HCT116 (cell line): ENCODE measurements at regions not wholly inside any gene's neighbourhood (a gene's known extent, or its start where the extent isn't known, plus 50 kb on each side); places are given as distances from the start of the nearest gene placed in this dataset.

Experiments used
- ATAC-seq: fragments of 200-7000 bp; cut with Tn5 transposase; 2 replicates; pipeline ENCODE4 v1.9.1; 2020; ENCODE audit warnings: mild to moderate bottlenecking, moderate library complexity
- BruUV-seq: library from RNA; stranded (reverse); fragments of 400-500 nt; replicated peaks from 2 replicates; lab custom pipeline; 2021; lab: Mats Ljungman, UMichigan
- CTCF ChIA-PET: fragments of 300-600 bp; sonication (Branson Sonifier 250); formaldehyde crosslinking; loops from one replicate; lab custom pipeline; 2021; ENCODE audit warnings: antibody characterized with exemption; lab: Charles Lee
- POLR2A ChIA-PET: fragments of 300-600, 350-600 bp; sonication (Branson Sonifier 250); formaldehyde crosslinking; loops from one replicate; lab custom pipeline; 2021; ENCODE audit warnings: antibody characterized with exemption; lab: Charles Lee
- RAD21 ChIA-PET, 2 experiments: fragments of 300-600 bp; sonication (Branson Sonifier 250); formaldehyde crosslinking; loops; one replicate each; lab custom pipeline; 2023; ENCODE audit warnings: low total read pairs in 2 of 2; ENCODE audit not compliant: uncharacterized antibody in 2 of 2, unreplicated experiment in 2 of 2, low non-redundant PET in 1 of 2; lab: Charles Lee
- DNase-seq: peaks from one replicate; pipeline ENCODE4 v3.0.0-alpha.2; 2010; ENCODE audit warnings: low read depth, low spot score
- H2AFZ ChIP-seq: fragments of 200-600 bp; shearing (Covaris generic), sonication (generic); 2 replicates; pipeline ENCODE4 v1.6.1; 2017; ENCODE audit warnings: low read depth, mixed run types, mixed read lengths, antibody characterized with exemption, low read length; ENCODE audit not compliant: poor library complexity, severe bottlenecking
- H3K27ac ChIP-seq: 2 replicates; pipeline ENCODE4 v1.5.1; 2012; ENCODE audit warnings: low read depth, low read length
- H3K27me3 ChIP-seq: fragments of 200-600 bp; sonication (generic); 2 replicates; pipeline ENCODE4 v1.6.1; 2016; ENCODE audit warnings: mixed run types, low read length, mixed read lengths; ENCODE audit not compliant: insufficient read depth
- H3K36me3 ChIP-seq, 2 experiments: fragments of 200-500 bp in 1 of 2; fragments of 200-600 bp in 1 of 2; sonication (Bioruptor generic) in 1 of 2; sonication (generic) in 1 of 2; 2 replicates each; pipeline versions ENCODE4 v1.5.1 to v1.6.1; 2014 to 2016; ENCODE audit warnings: low read length in 2 of 2, inconsistent platforms in 1 of 2, mixed read lengths in 1 of 2, mixed run types in 1 of 2; ENCODE audit not compliant: insufficient read depth in 2 of 2, control insufficient read depth in 1 of 2
- H3K4me1 ChIP-seq, 2 experiments: fragments of 200-600 bp in 1 of 2; sonication (generic) in 1 of 2; 2 replicates each; pipeline versions ENCODE4 v1.5.1 to v1.6.1; 2012 to 2017; ENCODE audit warnings: low read length in 2 of 2, inconsistent platforms in 1 of 2, mild to moderate bottlenecking in 1 of 2, mixed read lengths in 1 of 2, mixed run types in 1 of 2, moderate library complexity in 1 of 2; ENCODE audit not compliant: insufficient read depth in 2 of 2, control insufficient read depth in 1 of 2
- H3K4me2 ChIP-seq: fragments of 200-600 bp; sonication (generic); 2 replicates; pipeline ENCODE4 v1.6.1; 2017; ENCODE audit warnings: mixed run types, low read length, mixed read lengths
- H3K4me3 ChIP-seq, 2 experiments: fragments of 200-600 bp in 1 of 2; sonication (generic) in 1 of 2; replicated peaks in 1 of 2; 2 replicates each; pipeline ENCODE4 v1.5.1; 2011 to 2016; ENCODE audit warnings: low read length in 2 of 2, control low read depth in 1 of 2, low read depth in 1 of 2, mild to moderate bottlenecking in 1 of 2, mixed read lengths in 1 of 2, mixed run types in 1 of 2
- H3K79me2 ChIP-seq: fragments of 200-600 bp; sonication (generic); 2 replicates; pipeline ENCODE4 v1.6.1; 2017; ENCODE audit warnings: mild to moderate bottlenecking, mixed run types, low read length, moderate library complexity, mixed read lengths; ENCODE audit not compliant: insufficient read depth
- H3K9ac ChIP-seq: fragments of 200-600 bp; sonication (generic); 2 replicates; pipeline ENCODE4 v1.6.1; 2016; ENCODE audit warnings: low read length, mixed read lengths
- H3K9me2 ChIP-seq: fragments of 200-600 bp; sonication (generic), shearing (Covaris generic); 2 replicates; pipeline ENCODE4 v1.6.1; 2017; ENCODE audit warnings: mixed run types, mild to moderate bottlenecking, moderate library complexity; ENCODE audit not compliant: insufficient read depth
- H3K9me3 ChIP-seq, 2 experiments: fragments of 200-500 bp in 1 of 2; fragments of 200-600 bp in 1 of 2; sonication (Bioruptor generic) in 1 of 2; sonication (generic) in 1 of 2; 2 replicates each; pipeline ENCODE4 v1.6.1; 2014 to 2017; ENCODE audit warnings: low read length in 2 of 2, mixed read lengths in 2 of 2, inconsistent platforms in 1 of 2, low read depth in 1 of 2, mild to moderate bottlenecking in 1 of 2, mixed run types in 1 of 2, moderate library complexity in 1 of 2; ENCODE audit not compliant: control insufficient read depth in 1 of 2, insufficient read depth in 1 of 2
- H4K20me1 ChIP-seq: fragments of 200-600 bp; sonication (generic), shearing (Covaris generic); 2 replicates; pipeline ENCODE4 v1.6.1; 2017; ENCODE audit warnings: mixed run types, mild to moderate bottlenecking, moderate library complexity; ENCODE audit not compliant: insufficient read depth
- CBX3 ChIP-seq: IDR thresholded peaks from 2 replicates; pipeline ENCODE4 v1.6.1; 2012; ENCODE audit warnings: low read depth
- CTCF ChIP-seq, 3 experiments: fragments of 200-600 bp in 1 of 3; sonication (generic) in 1 of 3; IDR thresholded peaks in 2 of 3; conservative IDR thresholded peaks in 1 of 3; 2 replicates each; pipeline ENCODE4 v1.5.1; 2012 to 2017; ENCODE audit warnings: low read depth in 2 of 3, low read length in 2 of 3, antibody characterized with exemption in 1 of 3, borderline replicate concordance in 1 of 3, control low read depth in 1 of 3, mild to moderate bottlenecking in 1 of 3, mixed read lengths in 1 of 3, mixed run types in 1 of 3, moderate library complexity in 1 of 3; ENCODE audit not compliant: insufficient read depth in 1 of 3
- EZH2 ChIP-seq: fragments of 200-600 bp; sonication (generic); IDR thresholded peaks from 2 replicates; pipeline ENCODE4 v1.6.1; 2017; ENCODE audit warnings: antibody characterized with exemption, mixed run types
- POLR2A ChIP-seq: IDR thresholded peaks from 2 replicates; pipeline ENCODE4 v1.7.0; 2011; ENCODE audit warnings: borderline replicate concordance; ENCODE audit not compliant: insufficient read depth, insufficient read length; ENCODE audit errors: extremely low read depth
- REST ChIP-seq: IDR thresholded peaks from 2 replicates; pipeline ENCODE4 v1.6.1; 2012; ENCODE audit warnings: low read depth
- SIN3A ChIP-seq: IDR thresholded peaks from 2 replicates; pipeline ENCODE4 v1.6.1; 2012; ENCODE audit warnings: low read depth
- TCF7L2 ChIP-seq: IDR thresholded peaks from 2 replicates; pipeline ENCODE4 v1.7.0; 2011; ENCODE audit warnings: borderline replicate concordance, inconsistent platforms; ENCODE audit not compliant: insufficient read depth, insufficient read length; ENCODE audit errors: extremely low read depth
- YY1 ChIP-seq: IDR thresholded peaks from 2 replicates; pipeline ENCODE4 v1.6.1; 2011; ENCODE audit warnings: low read length, low read depth, moderate library complexity, mild to moderate bottlenecking; ENCODE audit not compliant: insufficient replicate concordance; ENCODE audit errors: extremely low read depth
- intact Hi-C: fragments of 100-400 bp; cut with micrococcal nuclease; formaldehyde crosslinking; loops from 2 replicates; pipeline ENCODE4 v1.10.0; 2022
- TF ChIP-seq, protein P1 (sequence below): IDR thresholded peaks from 2 replicates; pipeline ENCODE4 v1.6.1; 2012

- TF ChIP-seq EZH2 = no peak
Observed at GRCh38 chr3:41011854-41012253, 187.5 kb upstream of the CTNNB1 start (continued).

DNA sequence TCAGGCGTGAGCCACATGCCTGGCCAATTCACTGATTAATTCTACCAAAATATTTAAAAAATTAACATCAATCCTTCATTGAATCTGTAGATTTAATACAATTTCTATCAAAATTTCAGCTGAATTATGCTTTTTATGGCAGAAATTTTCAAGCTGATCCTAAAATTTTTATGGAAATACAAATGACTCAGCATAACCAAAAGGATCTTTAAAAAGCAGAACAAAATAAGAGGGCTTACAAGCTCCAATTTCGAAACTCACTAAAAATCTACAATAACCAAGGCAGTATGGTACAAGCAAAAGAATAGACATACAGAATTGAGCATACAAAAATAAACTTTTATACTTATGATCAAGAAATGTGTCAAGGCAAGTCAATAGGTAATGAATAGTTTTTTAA lies 180.4 kb upstream of the CTNNB1 start:
- H3K27me3 ChIP-seq = peaks cover 13% of the 10 kb centered on the region
- BruUV-seq = no TSS peak
- TF ChIP-seq POLR2A (no peak), SIN3A (no peak)
- CTCF ChIA-PET = no interaction called here
- H3K4me1 ChIP-seq = no peaks in the 10 kb centered on the region
- no peaks in the 10 kb centered on the region for H3K9me2 ChIP-seq
- H4K20me1 ChIP-seq = no peaks in the 10 kb centered on the region
- ATAC-seq (no peak), DNase-seq (no peak)
- no peak overlapping the region for H2AFZ ChIP-seq
- H3K9me3 ChIP-seq = no peaks in the 10 kb centered on the region
- H3K9ac ChIP-seq = no peak overlapping the region
- H3K4me3 ChIP-seq = no peak overlapping the region
- POLR2A ChIA-PET = no interaction called here
- no peaks in the 10 kb centered on the region for H3K79me2 ChIP-seq
- no peak overlapping the region for H3K27ac ChIP-seq
- intact Hi-C loops = no loop called here
- no peak overlapping the region for H3K4me2 ChIP-seq
- no peaks in the 10 kb centered on the region for H3K36me3 ChIP-seq
- RAD21 ChIA-PET = no interaction called here

DNA sequence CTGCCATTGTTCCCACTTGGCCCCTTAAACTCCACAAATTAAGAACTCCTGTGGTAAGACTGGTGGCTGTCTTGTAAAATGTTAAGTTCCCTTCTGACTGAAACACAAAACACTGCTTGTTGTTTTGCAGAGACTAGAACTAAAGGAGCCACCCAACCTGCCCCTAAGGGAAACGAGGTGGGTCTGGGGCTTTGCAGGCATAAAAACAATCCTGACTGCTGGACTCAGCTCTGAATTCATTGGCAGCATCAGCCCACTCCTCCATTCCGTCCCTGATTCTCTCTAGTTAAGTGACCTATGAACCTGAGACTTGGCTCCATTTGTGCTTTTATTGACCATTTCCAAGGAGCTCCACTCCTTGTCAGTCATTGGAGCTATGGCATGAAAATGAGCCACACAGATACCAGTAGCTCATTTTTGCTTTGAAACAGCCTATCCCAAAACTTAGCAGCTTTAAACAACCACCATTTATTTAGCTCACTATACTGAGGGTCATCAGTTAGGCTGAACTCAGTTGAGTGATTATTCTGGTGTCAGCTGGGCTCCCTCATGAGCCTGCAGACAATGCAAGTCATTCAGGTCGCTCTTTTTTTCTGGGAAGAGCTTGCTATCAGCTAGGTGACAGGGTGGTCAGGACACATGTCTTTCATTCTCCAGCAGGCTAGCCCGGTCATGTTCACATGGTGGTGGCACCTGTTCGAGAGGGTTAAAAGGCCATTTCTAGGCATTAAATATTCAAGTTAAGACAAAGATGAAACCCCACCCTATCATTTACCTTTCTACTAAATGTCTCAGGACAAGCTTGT lies 175.1 kb upstream of the CTNNB1 start:
- no peaks in the 10 kb centered on the region for H3K36me3 ChIP-seq
- intact Hi-C loops = no loop called here
- no peak overlapping the region for H3K27ac ChIP-seq
- ATAC-seq = no peak
- ChIA-PET POLR2A (no interaction called here), RAD21 (no interaction called here), CTCF (no interaction called here)
- no peaks in the 10 kb centered on the region for H4K20me1 ChIP-seq
- H3K27me3 ChIP-seq = peaks cover 5% of the 10 kb centered on the region
- no peaks in the 10 kb centered on the region for H3K9me3 ChIP-seq
- DNase-seq = no peak
- no peaks in the 10 kb centered on the region; a peak in 1 of 4 replicates for H3K4me1 ChIP-seq
- H3K4me3 ChIP-seq = no peak overlapping the region
- H3K9me2 ChIP-seq = no peaks in the 10 kb centered on the region
- H3K4me2 ChIP-seq = no peak overlapping the region
- no peak overlapping the region for H2AFZ ChIP-seq
- H3K9ac ChIP-seq = no peak overlapping the region
- no peaks in the 10 kb centered on the region for H3K79me2 ChIP-seq
- no TSS peak for BruUV-seq
- TF ChIP-seq, protein P1, sequence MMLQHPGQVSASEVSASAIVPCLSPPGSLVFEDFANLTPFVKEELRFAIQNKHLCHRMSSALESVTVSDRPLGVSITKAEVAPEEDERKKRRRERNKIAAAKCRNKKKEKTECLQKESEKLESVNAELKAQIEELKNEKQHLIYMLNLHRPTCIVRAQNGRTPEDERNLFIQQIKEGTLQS = no peak
- TF ChIP-seq POLR2A (no peak), YY1 (no peak), EZH2 (no peak), TCF7L2 (no peak), CTCF (IDR thresholded peaks at IDR 0.05 in 2 of 3, conservative IDR thresholded peaks at IDR 0.05 in 1 of 3; ENCODE audit: borderline replicate concordance in 1 of 3, insufficient read depth in 1 of 3, low read depth in 2 of 3, low read length in 2 of 3) (no peak), SIN3A (no peak), REST (no peak), CBX3 (no peak)
